Fibroblast of lung (primary cell): ENCODE measurements at regions not wholly inside any gene's neighbourhood (a gene's known extent, or its start where the extent isn't known, plus 50 kb on each side); places are given as distances from the start of the nearest gene placed in this dataset.

ENCODE experiments used
- DNase-seq, 2 donors: peaks; one replicate each; pipeline versions ENCODE4 v3.0.0 to v3.0.0-alpha.2; 2010; ENCODE audit warnings: low read depth in 2 of 2
- H2AFZ ChIP-seq: 2 replicates; pipeline ENCODE4 v1.5.1; 2012; ENCODE audit warnings: low read length, control low read depth, inconsistent platforms
- H3K27ac ChIP-seq: 2 replicates; pipeline ENCODE4 v1.5.1; 2011; ENCODE audit warnings: low read length, control low read depth; ENCODE audit not compliant: insufficient read depth
- H3K27me3 ChIP-seq: 2 replicates; pipeline ENCODE4 v1.5.1; 2011; ENCODE audit warnings: mild to moderate bottlenecking, low read length; ENCODE audit not compliant: control insufficient read depth, insufficient read depth
- H3K36me3 ChIP-seq: 2 replicates; pipeline ENCODE4 v1.5.1; 2011; ENCODE audit warnings: low read length; ENCODE audit not compliant: control insufficient read depth, insufficient read depth
- H3K4me1 ChIP-seq: 2 replicates; pipeline ENCODE4 v1.5.1; 2011; ENCODE audit warnings: low read length; ENCODE audit not compliant: control insufficient read depth, insufficient read depth; ENCODE audit errors: extremely low read depth
- H3K4me2 ChIP-seq: 2 replicates; pipeline ENCODE4 v1.5.1; 2011; ENCODE audit warnings: low read length, control low read depth; ENCODE audit not compliant: insufficient read depth; ENCODE audit errors: extremely low read depth
- H3K4me3 ChIP-seq, 4 experiments: fragments of 200-600 bp in 1 of 4; sonication (generic) in 1 of 4; replicated peaks in 1 of 4; 2 replicates each; pipeline ENCODE4 v1.5.1; 2011 to 2016; ENCODE audit warnings: low read length in 4 of 4, low read depth in 3 of 4, mild to moderate bottlenecking in 3 of 4, control low read depth in 2 of 4, inconsistent platforms in 1 of 4, mixed read lengths in 1 of 4; ENCODE audit not compliant: insufficient read depth in 1 of 4; ENCODE audit errors: control extremely low read depth in 1 of 4
- H3K79me2 ChIP-seq: 2 replicates; pipeline ENCODE4 v1.5.1; 2012; ENCODE audit warnings: mild to moderate bottlenecking, low read length, inconsistent platforms; ENCODE audit not compliant: control insufficient read depth, insufficient read depth
- H3K9ac ChIP-seq: 2 replicates; pipeline ENCODE4 v1.5.1; 2011; ENCODE audit warnings: mild to moderate bottlenecking, low read length, control low read depth; ENCODE audit not compliant: insufficient read depth
- H3K9me3 ChIP-seq: 2 replicates; pipeline ENCODE4 v1.5.1; 2012; ENCODE audit warnings: low read depth, low read length; ENCODE audit not compliant: control insufficient read depth, insufficient read depth
- H4K20me1 ChIP-seq: 2 replicates; pipeline ENCODE4 v1.5.1; 2011; ENCODE audit warnings: low read length; ENCODE audit not compliant: control insufficient read depth, insufficient read depth; ENCODE audit errors: extremely low read depth
- EZH2 ChIP-seq: IDR thresholded peaks from 2 replicates; pipeline ENCODE4 v1.5.1; 2012; ENCODE audit warnings: low read length, control low read depth, mild to moderate bottlenecking; ENCODE audit errors: missing control alignments
- TF ChIP-seq, protein P1 (sequence below), 2 donors: IDR thresholded peaks in 1 of 2; conservative IDR thresholded peaks in 1 of 2; 1 replicate in 1 of 2; 2 replicates in 1 of 2; pipeline ENCODE4 v1.5.1; 2011 to 2012; ENCODE audit warnings: low read length in 2 of 2, control low read depth in 1 of 2, inconsistent platforms in 1 of 2, low read depth in 1 of 2, mild to moderate bottlenecking in 1 of 2

DNA sequence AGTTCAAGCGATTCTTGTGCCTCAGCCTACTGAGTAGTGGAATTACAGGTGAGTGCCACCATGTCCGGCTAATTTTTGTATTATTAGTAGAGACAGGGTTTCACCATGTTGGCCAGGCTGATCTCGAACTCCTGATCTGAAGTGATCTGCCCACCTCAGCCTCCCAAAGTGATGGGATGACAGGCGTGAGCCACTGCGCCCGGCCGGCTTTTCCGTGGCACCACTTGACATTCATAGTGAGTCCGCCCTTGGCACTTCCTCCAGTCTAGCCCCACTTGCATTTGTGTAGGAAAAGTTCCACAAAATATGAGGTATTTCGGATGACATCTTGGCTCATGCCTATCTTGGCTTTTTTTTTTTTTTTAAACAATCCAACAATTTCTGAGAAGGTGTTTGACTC is 128.1 kb upstream of the ACBD5 start:
- Histone ChIP-seq H3K4me2 (no peak overlapping the region), H3K79me2 (no peaks in the 10 kb centered on the region), H3K4me3 (no peak overlapping the region), H3K27ac (no peak overlapping the region), H3K36me3 (no peaks in the 10 kb centered on the region), H2AFZ (no peak overlapping the region), H3K9ac (no peak overlapping the region), H3K9me3 (no peaks in the 10 kb centered on the region), H4K20me1 (no peaks in the 10 kb centered on the region), H3K4me1 (no peaks in the 10 kb centered on the region), H3K27me3 (no peaks in the 10 kb centered on the region)
- no peak for DNase-seq
- TF ChIP-seq EZH2: no peak
- TF ChIP-seq, protein P1, sequence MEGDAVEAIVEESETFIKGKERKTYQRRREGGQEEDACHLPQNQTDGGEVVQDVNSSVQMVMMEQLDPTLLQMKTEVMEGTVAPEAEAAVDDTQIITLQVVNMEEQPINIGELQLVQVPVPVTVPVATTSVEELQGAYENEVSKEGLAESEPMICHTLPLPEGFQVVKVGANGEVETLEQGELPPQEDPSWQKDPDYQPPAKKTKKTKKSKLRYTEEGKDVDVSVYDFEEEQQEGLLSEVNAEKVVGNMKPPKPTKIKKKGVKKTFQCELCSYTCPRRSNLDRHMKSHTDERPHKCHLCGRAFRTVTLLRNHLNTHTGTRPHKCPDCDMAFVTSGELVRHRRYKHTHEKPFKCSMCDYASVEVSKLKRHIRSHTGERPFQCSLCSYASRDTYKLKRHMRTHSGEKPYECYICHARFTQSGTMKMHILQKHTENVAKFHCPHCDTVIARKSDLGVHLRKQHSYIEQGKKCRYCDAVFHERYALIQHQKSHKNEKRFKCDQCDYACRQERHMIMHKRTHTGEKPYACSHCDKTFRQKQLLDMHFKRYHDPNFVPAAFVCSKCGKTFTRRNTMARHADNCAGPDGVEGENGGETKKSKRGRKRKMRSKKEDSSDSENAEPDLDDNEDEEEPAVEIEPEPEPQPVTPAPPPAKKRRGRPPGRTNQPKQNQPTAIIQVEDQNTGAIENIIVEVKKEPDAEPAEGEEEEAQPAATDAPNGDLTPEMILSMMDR (conservative IDR thresholded peaks at IDR 0.05 in 1 of 2, IDR thresholded peaks at IDR 0.05 in 1 of 2; ENCODE audit: low read depth in 1 of 2, low read length in 2 of 2): no peak

DNA sequence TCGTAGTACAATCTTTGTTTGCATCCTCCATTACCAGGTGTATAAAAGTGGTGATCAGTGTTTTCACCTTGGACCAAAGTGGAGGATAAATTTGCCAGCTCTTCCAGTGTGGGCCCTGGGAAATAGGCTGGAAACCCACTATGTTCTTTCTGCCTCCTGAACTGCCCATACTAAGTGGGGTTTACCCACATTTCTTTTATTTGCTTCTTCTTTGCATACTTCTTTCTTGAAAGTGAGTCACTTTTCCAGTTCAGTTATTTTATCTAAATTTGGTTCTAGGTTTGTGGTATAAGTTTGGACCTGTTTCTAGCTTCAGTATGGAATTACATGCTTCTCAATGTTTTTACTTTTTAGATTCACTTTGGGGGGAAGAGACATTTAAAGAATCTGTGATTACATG is 126.2 kb upstream of the ACBD5 start:
- Histone ChIP-seq H3K27me3 (no peaks in the 10 kb centered on the region), H3K4me2 (no peak overlapping the region), H3K27ac (no peak overlapping the region), H4K20me1 (no peaks in the 10 kb centered on the region), H2AFZ (no peak overlapping the region), H3K9ac (no peak overlapping the region), H3K36me3 (no peaks in the 10 kb centered on the region), H3K79me2 (no peaks in the 10 kb centered on the region), H3K4me3 (no peak overlapping the region), H3K9me3 (no peaks in the 10 kb centered on the region), H3K4me1 (no peaks in the 10 kb centered on the region)
- DNase-seq: no peak
- TF ChIP-seq EZH2: no peak
- TF ChIP-seq, protein P1 (conservative IDR thresholded peaks at IDR 0.05 in 1 of 2, IDR thresholded peaks at IDR 0.05 in 1 of 2; ENCODE audit: low read depth in 1 of 2, low read length in 2 of 2): no peak

DNA sequence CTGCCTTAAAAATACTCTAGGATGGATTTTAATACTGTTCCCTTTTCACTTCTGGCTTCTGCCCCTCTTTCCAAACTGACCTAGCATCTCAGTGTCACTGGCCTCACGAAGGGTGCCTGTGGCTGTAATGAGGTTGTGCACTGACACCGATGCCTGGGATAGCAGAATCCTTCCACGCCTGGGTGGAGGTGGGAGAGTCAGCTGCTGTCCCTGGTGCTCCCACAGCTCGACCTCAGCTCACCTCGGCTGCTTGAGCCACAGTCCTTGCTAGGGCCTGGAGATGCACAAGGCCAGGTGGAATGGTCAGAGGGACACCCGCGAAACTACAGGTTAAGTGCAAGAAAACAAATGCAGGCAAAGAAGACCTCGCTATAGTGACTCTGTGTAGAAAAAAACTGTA is 123.4 kb upstream of the ACBD5 start:
- Histone ChIP-seq H2AFZ (no peak overlapping the region), H3K9ac (no peak overlapping the region), H3K9me3 (no peaks in the 10 kb centered on the region), H3K79me2 (no peaks in the 10 kb centered on the region), H3K36me3 (no peaks in the 10 kb centered on the region), H3K27me3 (no peaks in the 10 kb centered on the region), H3K4me3 (no peak overlapping the region), H3K4me1 (no peaks in the 10 kb centered on the region), H3K4me2 (no peak overlapping the region), H4K20me1 (no peaks in the 10 kb centered on the region), H3K27ac (no peak overlapping the region)
- TF ChIP-seq, protein P1 (conservative IDR thresholded peaks at IDR 0.05 in 1 of 2, IDR thresholded peaks at IDR 0.05 in 1 of 2; ENCODE audit: low read depth in 1 of 2, low read length in 2 of 2): no peak
- TF ChIP-seq EZH2: no peak
- no peak for DNase-seq
